ENCODE measurements at regions not wholly inside any gene's neighbourhood (a gene's known extent, or its start where the extent isn't known, plus 50 kb on each side); places are given as distances from the start of the nearest gene placed in this dataset.

DNA sequence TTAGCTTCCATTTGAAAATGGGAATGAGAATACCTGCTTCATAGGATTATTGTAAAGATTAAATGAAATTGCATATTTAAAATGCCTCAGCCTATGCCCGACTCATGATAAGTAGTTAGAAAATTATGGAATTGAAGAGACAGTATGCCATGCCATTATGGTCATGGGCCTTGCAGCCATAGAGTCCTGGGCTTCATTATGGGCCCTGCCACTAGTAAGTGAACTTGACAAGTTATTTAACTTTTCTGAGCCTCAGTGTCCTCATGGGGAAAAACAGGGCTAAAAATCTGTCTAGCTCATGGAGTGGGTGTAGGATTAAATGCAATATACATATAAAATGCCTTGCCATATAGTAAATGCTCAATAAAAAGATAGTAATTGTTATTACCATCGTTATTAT, 133.2 kb downstream of the NPIPB5 start:
- no peaks in the 10 kb centered on the region for H3K9me2 ChIP-seq (replicated peaks; ENCODE audit: control insufficient read depth, low read length)
- no peaks in the 10 kb centered on the region for H3K4me1 ChIP-seq (ENCODE audit: control insufficient read depth, low read length)
- no peaks in the 10 kb centered on the region for H4K20me1 ChIP-seq (ENCODE audit: control insufficient read depth, insufficient read depth, low read depth, low read length)
- no peak overlapping the region for H3K27ac ChIP-seq (ENCODE audit: low read depth, low read length)
- no peaks in the 10 kb centered on the region for H3K36me3 ChIP-seq (ENCODE audit: control insufficient read depth, low read length)
- no peaks in the 10 kb centered on the region for H3K79me2 ChIP-seq (ENCODE audit: control insufficient read depth, low read length)
- H3K27me3 ChIP-seq (ENCODE audit: control insufficient read depth, low read length), result peaks cover 45% of the 10 kb centered on the region
- H3K9me3 ChIP-seq (ENCODE audit: control insufficient read depth, insufficient read depth, low read length), result no peaks in the 10 kb centered on the region
- no peak for TF ChIP-seq EZH2phosphoT487 (IDR thresholded peaks at IDR 0.05; ENCODE audit: borderline replicate concordance, low read length)
- no peak for TF ChIP-seq CTCF (IDR thresholded peaks at IDR 0.05; ENCODE audit: low read depth, low read length, poor library complexity, severe bottlenecking)
- H3K4me2 ChIP-seq (ENCODE audit: low read length), result no peak overlapping the region
- no peaks in the 10 kb centered on the region for H3F3A ChIP-seq (ENCODE audit: control insufficient read depth, insufficient read depth)
- H3K4me3 ChIP-seq (ENCODE audit: low read length), result no peak overlapping the region

- Histone ChIP-seq H4K20me1 (ENCODE audit: control insufficient read depth, insufficient read depth, low read depth, low read length) (no peaks in the 10 kb centered on the region), H3K4me2 (ENCODE audit: low read length) (no peak overlapping the region), H3K9me3 (ENCODE audit: control insufficient read depth, insufficient read depth, low read length) (no peaks in the 10 kb centered on the region), H3K27me3 (ENCODE audit: control insufficient read depth, low read length) (peaks cover 49% of the 10 kb centered on the region), H3K79me2 (ENCODE audit: control insufficient read depth, low read length) (no peaks in the 10 kb centered on the region), H3K9me2 (replicated peaks; ENCODE audit: control insufficient read depth, low read length) (no peaks in the 10 kb centered on the region), H3F3A (ENCODE audit: control insufficient read depth, insufficient read depth) (no peaks in the 10 kb centered on the region), H3K27ac (ENCODE audit: low read depth, low read length) (no peak overlapping the region), H3K36me3 (ENCODE audit: control insufficient read depth, low read length) (no peaks in the 10 kb centered on the region), H3K4me1 (ENCODE audit: control insufficient read depth, low read length) (no peaks in the 10 kb centered on the region), H3K4me3 (ENCODE audit: low read length) (no peak overlapping the region)
- TF ChIP-seq EZH2phosphoT487 (IDR thresholded peaks at IDR 0.05; ENCODE audit: borderline replicate concordance, low read length) (no peak), CTCF (IDR thresholded peaks at IDR 0.05; ENCODE audit: low read depth, low read length, poor library complexity, severe bottlenecking) (no peak)
Measured at GRCh38 chr16:22645868-22646267, 135.2 kb downstream of the NPIPB5 start.

GRCh38 chr16:22646948-22647556, 136.4 kb downstream of the NPIPB5 start:
- Histone ChIP-seq H3K27me3 (ENCODE audit: control insufficient read depth, low read length) (peaks cover 45% of the 10 kb centered on the region), H3K4me1 (ENCODE audit: control insufficient read depth, low read length) (no peaks in the 10 kb centered on the region), H3K9me3 (ENCODE audit: control insufficient read depth, insufficient read depth, low read length) (no peaks in the 10 kb centered on the region), H3K27ac (ENCODE audit: low read depth, low read length) (no peak overlapping the region), H4K20me1 (ENCODE audit: control insufficient read depth, insufficient read depth, low read depth, low read length) (no peaks in the 10 kb centered on the region), H3K9me2 (replicated peaks; ENCODE audit: control insufficient read depth, low read length) (no peaks in the 10 kb centered on the region), H3K4me3 (ENCODE audit: low read length) (no peak overlapping the region), H3K4me2 (ENCODE audit: low read length) (no peak overlapping the region), H3K36me3 (ENCODE audit: control insufficient read depth, low read length) (no peaks in the 10 kb centered on the region), H3K79me2 (ENCODE audit: control insufficient read depth, low read length) (no peaks in the 10 kb centered on the region), H3F3A (ENCODE audit: control insufficient read depth, insufficient read depth) (no peaks in the 10 kb centered on the region)
- no peak for TF ChIP-seq CTCF (IDR thresholded peaks at IDR 0.05; ENCODE audit: low read depth, low read length, poor library complexity, severe bottlenecking)
- TF ChIP-seq EZH2phosphoT487 (IDR thresholded peaks at IDR 0.05; ENCODE audit: borderline replicate concordance, low read length), result no peak
